ENCODE measurements at regions not wholly inside any gene's neighbourhood (a gene's known extent, or its start where the extent isn't known, plus 50 kb on each side); places are given as distances from the start of the nearest gene placed in this dataset.

GRCh38 chr20:39108746-39109145 is 146.6 kb downstream of the DHX35 start:
- no peak for DNase-seq (ENCODE audit: extremely low read depth in 1 of 2, low read depth in 1 of 2)

- no peak for DNase-seq (ENCODE audit: extremely low read depth in 1 of 2, low read depth in 1 of 2)
These were observed 145.6 kb downstream of the DHX35 start for GRCh38 chr20:39107741-39108140.

DNA sequence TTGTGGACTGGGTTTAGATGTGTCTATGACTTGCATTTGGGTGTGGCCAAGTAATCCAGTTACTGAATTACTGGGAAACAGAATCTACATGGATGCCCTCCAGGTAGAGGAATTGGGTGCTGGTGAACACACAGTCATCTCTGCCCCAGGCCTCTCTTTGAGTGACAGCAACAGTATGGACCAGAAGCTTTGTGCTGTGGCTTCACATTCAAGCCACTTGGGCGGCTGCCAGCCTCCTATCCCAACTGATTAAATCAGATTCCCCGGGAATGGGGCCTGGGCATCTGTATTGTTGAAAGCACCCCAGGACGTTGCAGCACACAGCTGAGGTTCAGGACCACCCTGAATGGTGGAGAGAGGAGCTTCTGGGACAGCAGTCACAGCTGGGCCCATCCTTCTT is 144.6 kb downstream of the DHX35 start:
- DNase-seq (ENCODE audit: extremely low read depth in 1 of 2, low read depth in 1 of 2): no peak

DNA sequence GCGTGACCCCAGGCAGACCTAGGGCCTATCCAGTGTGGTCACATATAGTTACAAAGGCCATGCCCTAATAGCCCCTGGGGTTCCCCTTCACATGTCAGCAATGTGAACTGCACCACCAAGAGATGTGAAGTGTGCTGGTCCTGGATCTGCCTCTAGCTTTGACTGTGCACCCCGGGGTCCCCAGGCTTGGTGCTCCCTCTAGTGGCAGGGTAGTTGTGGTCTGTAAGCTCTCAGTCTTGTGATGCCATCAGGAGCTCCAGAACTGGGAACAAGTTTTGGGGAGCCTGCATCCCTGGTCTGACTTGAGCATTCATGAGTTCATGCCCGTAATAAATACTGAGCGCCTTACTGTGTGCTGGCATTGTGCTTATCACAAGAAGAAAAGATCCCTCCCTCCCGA is 143.4 kb downstream of the DHX35 start:
- no peak for DNase-seq (ENCODE audit: extremely low read depth in 1 of 2, low read depth in 1 of 2)

- no peak for DNase-seq (ENCODE audit: extremely low read depth in 1 of 2, low read depth in 1 of 2)
These were observed 141.6 kb downstream of the DHX35 start for GRCh38 chr20:39103732-39104131.

DNA sequence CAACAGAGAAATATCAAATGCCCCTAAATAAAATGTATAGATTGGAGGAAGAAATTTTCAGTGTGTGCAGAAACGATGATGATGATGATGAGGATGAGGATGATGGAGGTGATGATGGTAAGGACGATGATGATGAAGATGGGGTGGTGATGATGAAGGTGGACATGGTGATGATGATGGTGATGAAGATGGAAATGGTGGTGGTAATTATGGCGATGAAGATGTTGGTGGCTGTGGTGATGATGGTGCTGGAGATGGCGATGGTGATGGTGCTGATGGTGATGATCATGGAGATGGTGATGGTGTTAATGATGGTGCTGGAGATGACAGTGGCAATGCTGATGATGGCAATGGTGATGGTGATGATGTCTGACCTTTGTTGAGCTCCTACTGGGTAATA is 141.2 kb downstream of the DHX35 start:
- DNase-seq (ENCODE audit: extremely low read depth in 1 of 2, low read depth in 1 of 2): no peak

DNA sequence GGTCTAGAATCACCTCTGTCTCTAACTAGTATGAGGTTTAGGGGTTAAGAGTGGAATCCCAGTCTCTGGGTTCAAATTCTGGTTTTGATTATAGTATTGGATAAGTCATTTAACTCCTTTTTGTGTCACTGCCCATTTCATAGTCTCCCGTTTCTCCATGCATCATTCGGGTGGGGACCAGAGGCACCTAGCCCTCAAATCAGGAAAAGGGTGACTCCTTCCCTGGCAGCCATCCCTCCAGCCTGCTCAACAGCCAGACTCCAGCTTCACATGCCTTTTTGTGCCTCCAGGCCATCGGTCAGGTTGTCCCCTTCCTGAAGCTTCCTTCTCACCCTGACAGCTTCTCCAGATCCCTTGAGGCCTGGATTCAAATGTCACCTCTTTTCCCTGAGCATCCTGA is 139.8 kb downstream of the DHX35 start:
- no peak for DNase-seq (ENCODE audit: extremely low read depth in 1 of 2, low read depth in 1 of 2)

GRCh38 chr20:39100691-39101090 is 138.5 kb downstream of the DHX35 start:
- DNase-seq (ENCODE audit: extremely low read depth in 1 of 2, low read depth in 1 of 2): no peak

DNA sequence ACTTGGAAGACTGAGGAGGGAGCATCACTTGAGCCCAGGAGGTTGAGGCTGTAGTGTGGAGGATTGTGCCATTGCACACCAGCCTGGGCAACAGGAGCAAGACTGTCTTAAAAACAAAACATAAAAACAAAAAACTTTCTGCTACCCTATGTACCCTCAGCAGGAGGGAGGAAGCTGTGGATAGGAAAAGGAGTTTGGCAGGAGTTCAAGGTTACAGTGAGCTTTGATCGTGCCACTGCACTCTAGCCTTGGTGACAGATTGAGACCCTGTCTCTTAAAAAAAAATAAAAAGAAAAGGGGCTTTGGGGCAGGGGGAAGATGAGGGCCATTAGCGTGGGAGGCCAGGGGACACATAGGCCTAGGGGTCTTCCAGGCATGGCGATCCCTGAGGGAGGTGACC is 135.7 kb downstream of the DHX35 start:
- DNase-seq (ENCODE audit: extremely low read depth in 1 of 2, low read depth in 1 of 2): no peak

DNA sequence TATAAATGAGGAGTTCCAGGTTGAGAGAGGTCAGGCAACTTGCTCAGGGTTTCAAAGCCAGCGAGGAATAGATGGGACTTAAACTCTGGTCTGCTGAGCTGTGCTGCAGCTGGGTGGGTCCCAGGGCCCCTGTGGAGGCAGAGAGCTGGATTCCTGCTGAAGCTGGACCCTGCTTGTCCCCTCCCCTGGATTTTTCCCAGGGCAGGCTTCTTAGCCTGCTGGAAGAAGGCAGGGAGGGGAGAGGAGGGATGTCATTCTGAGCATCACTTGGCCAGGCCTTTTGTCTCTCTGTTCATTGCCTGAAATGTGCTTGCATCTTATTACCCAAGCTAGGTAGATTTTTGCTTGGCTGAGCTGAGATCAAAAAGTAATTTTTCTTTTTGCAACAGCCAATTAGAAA is 133.7 kb downstream of the DHX35 start:
- DNase-seq (ENCODE audit: extremely low read depth in 1 of 2, low read depth in 1 of 2): no peak

DNA sequence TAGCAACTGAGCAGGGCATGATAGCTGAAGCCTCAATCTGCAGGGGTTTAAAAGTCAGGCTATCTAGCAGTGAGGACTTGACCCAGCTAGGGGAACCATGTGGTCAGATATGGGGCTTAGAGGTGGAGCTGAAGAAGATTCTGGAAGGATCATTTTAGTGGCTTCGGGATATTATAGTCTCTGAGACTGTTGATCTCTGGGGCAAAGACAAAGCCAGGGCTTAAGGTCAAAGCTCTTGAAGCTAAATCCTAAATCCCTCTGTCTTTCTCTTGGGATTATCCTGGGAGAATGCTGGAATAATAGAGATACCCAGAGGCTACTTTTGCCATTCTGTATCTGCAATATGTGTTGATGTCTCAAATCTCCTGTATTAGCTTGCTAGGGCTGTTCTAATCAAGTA is 132.2 kb downstream of the DHX35 start:
- DNase-seq (ENCODE audit: extremely low read depth in 1 of 2, low read depth in 1 of 2): no peak

GRCh38 chr20:39092733-39093410 is 130.7 kb downstream of the DHX35 start:
- no peak for DNase-seq (ENCODE audit: extremely low read depth in 1 of 2, low read depth in 1 of 2)

DNA sequence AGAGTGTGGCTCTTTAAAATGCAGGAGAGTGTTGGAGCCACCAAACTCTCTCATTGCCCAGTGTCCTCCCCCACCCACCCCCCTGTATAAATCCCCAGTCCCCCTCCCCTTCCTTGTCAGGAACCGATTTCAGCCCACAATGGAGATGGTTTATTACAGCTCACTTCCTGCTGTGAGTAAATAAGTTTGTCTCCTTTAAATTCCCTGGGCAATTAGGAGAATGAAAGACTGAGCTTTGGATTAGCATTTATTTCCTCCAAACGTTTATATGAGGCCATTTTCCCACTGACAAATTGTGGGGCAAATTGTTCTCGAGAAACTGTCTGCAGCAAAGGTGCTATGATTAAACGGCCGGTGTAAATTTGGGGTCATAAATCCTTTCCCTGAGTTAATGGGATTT is 128.8 kb downstream of the DHX35 start:
- DNase-seq (ENCODE audit: extremely low read depth in 1 of 2, low read depth in 1 of 2): no peak

- no peak for DNase-seq (ENCODE audit: extremely low read depth in 1 of 2, low read depth in 1 of 2)
These were observed 127.7 kb downstream of the DHX35 start for GRCh38 chr20:39089797-39090196.

Data from activated CD8-positive, alpha-beta memory T cell treated with anti-CD3 and anti-CD28 coated beads for 1 hour (primary cell).